Retinal pigment epithelial cell (primary cell): ENCODE measurements at regions not wholly inside any gene's neighbourhood (a gene's known extent, or its start where the extent isn't known, plus 50 kb on each side); places are given as distances from the start of the nearest gene placed in this dataset.
"Not testable (repeated sequence)": the region's sequence is repeated elsewhere in the genome, so short reads cannot be mapped to it uniquely, and the experiment has no call there.

Experiments used
- DNase-seq: peaks from one replicate; pipeline ENCODE4 v3.0.0-alpha.2; 2010; ENCODE audit warnings: low read depth
- H3K4me3 ChIP-seq: 2 replicates; pipeline ENCODE4 v1.5.1; 2011; ENCODE audit warnings: mild to moderate bottlenecking, low read length, control low read depth, moderate library complexity
- CTCF ChIP-seq: conservative IDR thresholded peaks from 2 replicates; pipeline ENCODE4 v1.5.1; 2011; ENCODE audit warnings: low read depth, low read length, control low read depth, inconsistent platforms

GRCh38 chr13:63853816-63854215 lies 2438.2 kb upstream of the PCDH20 start:
- DNase-seq = no peak
- no peak for TF ChIP-seq CTCF

DNA sequence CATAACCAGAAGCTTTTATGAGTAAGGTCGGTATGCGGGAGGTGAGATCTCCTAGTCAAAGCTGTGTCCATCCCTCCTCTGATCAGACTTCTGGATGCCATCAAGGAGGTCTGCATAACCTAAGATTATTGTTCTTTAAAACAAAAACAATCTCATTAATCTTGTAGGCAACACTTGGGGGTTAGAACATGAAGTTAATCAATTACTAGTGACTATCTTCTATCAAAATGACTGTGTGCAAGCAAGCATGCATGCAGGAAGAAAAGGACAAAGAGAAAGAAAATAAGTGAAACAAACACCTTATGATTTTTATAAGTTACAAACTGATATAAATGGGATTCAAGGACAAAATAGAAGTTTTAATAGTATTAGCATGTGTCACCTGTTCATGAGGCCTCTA lies 2435.9 kb upstream of the PCDH20 start:
- no peak for TF ChIP-seq CTCF
- H3K4me3 ChIP-seq = no peak overlapping the region
- no peak for DNase-seq

More at GRCh38 chr13:63853816-63854215, 2438.2 kb upstream of the PCDH20 start:
- H3K4me3 ChIP-seq = no peak overlapping the region

GRCh38 chr13:63843766-63844699 lies 2428.4 kb upstream of the PCDH20 start:
- no peak for TF ChIP-seq CTCF
- no peak for DNase-seq
- H3K4me3 ChIP-seq = no peak overlapping the region

GRCh38 chr13:63842102-63842501 lies 2426.5 kb upstream of the PCDH20 start:
- H3K4me3 ChIP-seq = no peak overlapping the region
- TF ChIP-seq CTCF = no peak
- no peak for DNase-seq

- TF ChIP-seq CTCF = no peak
- DNase-seq = no peak
- no peak overlapping the region for H3K4me3 ChIP-seq
Measured at GRCh38 chr13:63840551-63841421, 2425.1 kb upstream of the PCDH20 start.

DNA sequence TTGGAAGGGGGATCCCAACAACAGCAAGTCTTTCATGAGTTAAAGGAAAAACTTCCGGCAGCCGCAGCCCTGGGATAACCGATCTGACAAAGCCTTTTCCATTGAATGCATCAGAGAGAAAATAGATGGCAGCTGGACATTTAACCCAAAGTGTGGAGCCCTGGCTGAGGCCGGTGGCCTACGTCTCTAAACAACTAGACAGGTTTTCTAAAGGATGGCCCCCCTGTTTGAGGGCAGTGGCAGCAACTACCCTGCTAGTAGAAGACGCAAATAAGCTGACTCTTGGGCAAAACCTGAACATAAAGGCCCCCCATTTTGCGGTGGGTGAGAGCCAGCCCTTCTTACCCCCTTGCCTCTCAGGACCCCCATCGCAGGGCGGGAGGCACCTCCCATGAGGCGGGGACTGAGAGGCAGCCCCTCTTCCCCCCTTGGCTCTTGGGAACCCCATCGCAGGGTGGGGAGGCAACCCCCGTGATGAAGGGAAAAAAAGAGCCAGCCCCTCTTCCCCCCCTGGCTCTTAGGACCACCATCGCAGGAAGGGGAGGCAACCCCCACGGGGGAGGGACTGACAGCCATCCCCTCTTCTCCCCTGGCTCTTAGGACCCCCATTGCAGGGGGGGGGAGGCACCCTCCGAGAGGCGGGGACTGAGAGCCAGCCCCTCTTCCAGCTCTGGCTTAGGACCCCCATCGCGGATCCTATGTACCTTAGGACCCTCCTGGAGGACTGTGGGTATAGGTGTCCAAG lies 2422.9 kb upstream of the PCDH20 start:
- DNase-seq = no peak
- no peak overlapping the region for H3K4me3 ChIP-seq
- TF ChIP-seq CTCF = no peak

- not testable (repeated sequence) for H3K4me3 ChIP-seq, DNase-seq
Measured at GRCh38 chr13:63837701-63838100, 2422.1 kb upstream of the PCDH20 start.

- DNase-seq, H3K4me3 ChIP-seq: not testable (repeated sequence)
Measured at GRCh38 chr13:63829609-63830008, 2414.0 kb upstream of the PCDH20 start.

GRCh38 chr13:63821785-63822184 lies 2406.1 kb upstream of the PCDH20 start:
- H3K4me3 ChIP-seq, DNase-seq: not testable (repeated sequence)

DNA sequence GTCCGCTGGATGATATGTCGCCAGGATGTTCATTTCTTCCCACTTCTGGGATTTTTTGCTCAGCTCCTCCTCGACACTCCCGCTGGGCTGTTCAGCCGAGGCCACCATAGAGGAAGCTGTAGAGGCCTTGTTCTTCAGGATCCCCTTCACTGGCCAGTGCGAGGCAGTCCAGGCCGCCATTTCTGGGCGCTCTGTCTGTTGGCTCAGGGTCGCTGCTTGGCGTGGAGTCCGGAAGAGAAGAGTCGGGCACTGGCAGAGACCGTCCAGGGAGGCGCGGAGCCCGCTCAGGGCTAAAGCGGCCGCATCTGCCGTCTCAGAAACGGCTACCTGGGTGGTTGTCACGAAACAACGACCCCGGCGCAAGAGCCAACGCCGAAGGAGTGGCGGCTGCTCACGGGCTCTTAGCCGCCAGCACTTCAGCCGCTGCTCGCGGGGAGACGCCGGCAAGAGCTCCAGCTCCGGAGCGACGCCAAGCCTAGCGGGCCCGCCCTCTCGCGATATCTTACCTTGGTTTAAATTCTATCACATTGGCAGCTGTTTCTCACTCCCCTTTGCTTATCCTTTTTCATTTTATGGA lies 2395.9 kb upstream of the PCDH20 start:
- not testable (repeated sequence) for H3K4me3 ChIP-seq, DNase-seq
